COR-L47 (cell line): ENCODE measurements at regions not wholly inside any gene's neighbourhood (a gene's known extent, or its start where the extent isn't known, plus 50 kb on each side); places are given as distances from the start of the nearest gene placed in this dataset.
A peak's percentile ranks its signal among the peaks of the same experiment; 100 is the strongest.

Experiments used
- DNase-seq: peaks from one replicate; lab custom pipeline; 2025; lab: John Stamatoyannopoulos, UW

DNA sequence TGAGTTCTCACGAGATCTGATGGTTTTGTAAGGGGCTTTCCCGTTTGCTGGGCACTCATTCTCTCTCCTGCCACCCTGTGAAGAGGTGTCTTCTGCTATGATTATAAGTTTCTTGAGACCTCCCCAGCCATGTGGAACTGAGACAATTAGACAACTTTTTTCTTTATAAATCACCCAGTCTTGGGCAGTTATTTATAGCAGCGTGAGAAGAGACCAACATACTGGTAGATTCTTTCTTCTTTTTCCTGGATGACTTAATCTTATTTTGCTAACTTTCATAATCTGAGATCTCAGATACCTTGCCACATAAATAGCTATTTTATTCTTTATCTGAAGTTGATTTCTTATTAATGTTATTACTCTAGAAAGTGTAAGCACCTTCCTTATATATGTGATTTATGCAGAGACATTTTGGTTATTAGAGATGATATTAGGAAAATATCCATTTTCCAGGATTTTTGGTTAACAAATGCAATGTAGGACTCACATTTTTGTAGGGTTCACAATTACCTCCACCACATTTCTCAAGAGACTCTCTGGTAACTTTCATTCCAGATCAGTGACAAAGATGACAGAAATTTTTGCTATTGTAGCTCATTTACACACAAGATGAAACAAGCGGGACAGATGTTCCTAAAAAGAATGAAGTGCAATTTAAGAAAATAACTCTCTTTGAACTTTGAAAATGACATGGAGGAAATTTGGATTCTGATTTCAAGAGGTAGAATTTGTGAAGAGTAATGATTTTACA, 97.9 kb upstream of the RND3 start:
- no peak for DNase-seq

DNA sequence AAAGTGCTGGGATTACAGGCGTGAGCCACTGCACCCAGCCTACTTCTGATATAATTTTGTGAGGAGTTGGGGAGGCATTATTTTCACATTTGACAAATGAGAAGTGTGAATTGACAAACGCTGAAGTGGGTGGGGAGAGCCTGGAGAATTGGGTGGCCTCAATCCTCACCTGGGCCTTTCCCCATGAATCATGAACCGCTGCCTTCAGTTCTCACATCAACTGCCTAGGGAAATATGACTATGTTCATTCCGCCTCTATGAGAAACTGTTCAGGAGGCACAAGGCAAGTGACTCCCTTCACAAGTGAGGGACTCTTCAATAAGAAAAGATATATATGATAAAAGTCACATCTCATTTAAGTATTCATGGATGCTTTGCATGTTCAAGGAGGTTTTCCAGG, 96.6 kb upstream of the RND3 start:
- no peak for DNase-seq

DNA sequence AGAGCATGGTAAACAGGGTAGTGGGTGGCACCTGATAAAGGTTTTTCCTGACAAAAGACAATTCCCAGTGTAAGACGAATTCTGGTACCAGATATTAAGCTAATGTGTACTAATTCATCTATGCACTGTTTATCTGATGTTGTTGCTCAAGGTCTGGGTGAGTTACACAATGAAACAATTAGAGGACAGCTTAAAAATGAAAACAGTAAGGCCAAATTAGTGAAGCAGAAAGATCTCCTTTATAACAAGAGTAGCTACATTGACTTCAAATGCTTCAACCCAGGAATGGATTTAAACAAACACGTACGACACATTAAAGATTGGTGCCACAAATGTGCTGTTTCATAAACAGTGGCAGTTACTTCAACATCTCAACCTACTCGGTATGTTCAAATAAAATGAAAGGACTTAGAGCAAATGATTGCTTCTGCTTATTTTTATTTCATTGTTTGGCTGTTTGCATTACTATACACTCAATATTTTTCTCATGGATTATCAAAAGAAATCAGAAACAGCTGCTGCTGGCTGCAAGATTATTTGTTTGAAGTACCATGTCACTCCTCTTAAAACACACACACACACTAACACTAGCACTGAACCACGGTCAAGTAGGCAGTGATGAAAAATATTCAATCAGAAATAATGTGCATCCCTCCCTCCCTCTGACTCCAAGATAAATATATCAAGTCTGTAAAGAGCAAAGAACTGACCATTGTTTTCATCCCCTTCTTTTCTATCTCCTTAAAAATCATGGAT, 94.4 kb upstream of the RND3 start:
- no peak for DNase-seq

DNA sequence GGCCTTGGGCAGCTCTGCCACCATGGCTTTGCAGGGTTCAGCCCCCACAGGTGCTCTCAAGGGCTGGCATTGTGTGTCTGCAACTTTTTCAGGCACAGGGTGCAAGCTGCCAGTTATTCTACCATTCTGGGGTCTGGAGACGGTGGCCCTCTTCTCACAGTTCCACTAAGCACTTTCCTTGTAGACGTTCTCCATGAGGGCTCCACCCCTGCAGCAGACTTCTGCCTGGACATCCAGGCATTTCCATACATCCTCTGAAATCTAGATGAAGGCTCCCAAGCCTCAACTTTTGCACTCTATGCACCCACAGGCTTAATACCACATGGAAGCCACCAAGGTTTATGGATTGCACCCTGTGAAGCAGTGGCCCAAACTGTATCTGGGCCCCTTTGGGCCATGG, 91.0 kb upstream of the RND3 start:
- no peak for DNase-seq

DNA sequence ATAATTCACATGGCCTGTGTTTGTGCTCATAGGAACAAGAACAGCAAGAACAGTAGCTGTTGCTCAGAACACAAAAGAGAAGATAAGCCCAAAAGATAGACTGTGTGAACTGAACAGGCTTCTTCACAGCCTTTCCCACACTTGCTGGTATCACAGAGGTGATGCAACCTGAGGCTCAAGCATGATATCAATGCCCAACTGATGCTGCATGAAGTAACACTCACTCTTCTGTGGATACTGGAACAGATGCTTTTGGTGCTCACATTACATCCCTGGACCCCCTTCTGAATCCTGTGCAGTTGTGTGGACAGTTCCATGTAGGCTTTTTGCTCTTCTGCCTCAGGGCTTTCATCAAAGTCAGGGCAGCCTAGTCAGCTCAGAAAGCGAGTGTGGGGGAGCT, 88.4 kb upstream of the RND3 start:
- no peak for DNase-seq

DNA sequence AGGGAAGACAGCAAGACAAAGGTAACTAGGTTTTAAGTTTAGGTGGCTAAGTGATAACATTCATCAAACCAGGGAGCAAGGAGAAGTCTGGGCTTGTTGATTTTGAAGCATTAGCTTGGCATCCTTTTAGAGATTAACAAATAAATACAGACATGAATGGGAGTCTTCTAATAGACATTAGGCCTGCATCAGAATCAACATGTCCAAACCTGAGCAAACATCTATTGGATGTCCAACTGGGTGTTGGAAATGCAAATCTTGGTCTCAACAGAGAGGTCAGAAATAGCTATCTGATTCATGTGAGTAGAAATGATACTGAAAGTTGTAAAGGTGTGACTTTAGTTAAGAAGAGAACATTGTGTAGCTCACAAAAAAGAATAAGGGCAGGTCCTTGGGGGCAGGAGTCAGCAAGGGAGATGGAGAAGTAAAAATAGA, 85.5 kb upstream of the RND3 start:
- DNase-seq, result no peak

DNA sequence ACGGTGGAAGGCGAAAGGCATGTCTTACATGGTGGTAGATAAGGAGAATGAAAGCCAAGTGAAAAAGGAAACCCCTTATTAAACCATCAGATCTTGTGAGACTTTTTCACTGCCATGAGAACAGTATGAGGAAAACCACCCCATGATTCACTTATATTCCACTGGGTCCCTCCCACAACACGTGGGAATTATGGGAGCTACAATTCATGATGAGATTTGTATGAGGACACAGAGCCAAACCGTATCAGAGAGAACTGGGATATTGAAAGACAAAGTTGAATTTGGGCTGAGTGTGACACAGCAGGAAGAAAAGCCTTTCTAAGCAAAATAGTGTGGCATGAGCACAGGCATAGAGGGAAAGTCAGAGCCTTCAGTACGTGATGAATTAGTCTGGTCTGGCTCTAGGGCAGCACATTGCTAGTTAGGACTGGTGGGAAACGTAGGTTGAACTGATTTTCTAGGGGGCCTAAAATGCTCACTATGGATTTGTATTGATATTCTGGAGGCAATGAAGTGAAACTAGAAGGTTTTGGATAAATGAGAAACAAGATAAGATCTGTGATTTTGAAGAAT, 84.8 kb upstream of the RND3 start:
- no peak for DNase-seq

DNA sequence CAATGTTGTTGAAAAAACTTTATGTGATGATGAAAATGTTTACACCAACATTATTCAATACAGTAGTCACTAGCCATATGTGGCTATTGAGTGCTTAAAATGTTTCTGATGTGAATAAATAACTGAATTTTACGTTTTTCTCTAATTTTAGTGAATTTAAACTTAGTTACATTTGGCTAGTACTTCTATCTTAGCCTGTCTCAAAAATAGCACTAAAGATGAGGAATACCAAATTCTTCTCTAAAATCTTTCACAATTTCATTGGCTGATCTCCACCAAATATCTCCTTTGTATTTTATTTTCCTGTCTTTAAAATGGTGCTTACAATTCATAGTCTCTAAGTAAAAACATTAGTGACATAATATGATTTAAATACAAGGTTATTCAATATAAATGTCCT, 83.7 kb upstream of the RND3 start:
- DNase-seq, result no peak

DNA sequence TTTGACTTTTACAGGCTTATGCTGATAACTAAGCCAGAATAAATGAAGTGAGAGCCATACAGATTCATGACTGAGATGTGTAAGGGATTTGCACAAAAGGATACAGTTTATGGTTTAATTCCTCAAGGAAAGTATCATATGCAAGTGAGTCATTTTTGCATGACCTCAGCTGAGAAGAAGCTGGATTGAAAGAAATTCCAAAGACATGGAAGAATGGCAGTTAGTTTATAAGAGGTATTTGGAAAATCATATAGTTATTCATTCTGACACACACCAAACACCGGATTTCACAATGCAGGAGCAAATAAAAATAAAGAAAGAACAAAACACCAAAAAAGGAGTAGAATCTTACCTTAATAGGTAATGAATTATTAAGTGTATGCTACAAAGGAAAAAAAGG, 83.2 kb upstream of the RND3 start:
- no peak for DNase-seq

DNA sequence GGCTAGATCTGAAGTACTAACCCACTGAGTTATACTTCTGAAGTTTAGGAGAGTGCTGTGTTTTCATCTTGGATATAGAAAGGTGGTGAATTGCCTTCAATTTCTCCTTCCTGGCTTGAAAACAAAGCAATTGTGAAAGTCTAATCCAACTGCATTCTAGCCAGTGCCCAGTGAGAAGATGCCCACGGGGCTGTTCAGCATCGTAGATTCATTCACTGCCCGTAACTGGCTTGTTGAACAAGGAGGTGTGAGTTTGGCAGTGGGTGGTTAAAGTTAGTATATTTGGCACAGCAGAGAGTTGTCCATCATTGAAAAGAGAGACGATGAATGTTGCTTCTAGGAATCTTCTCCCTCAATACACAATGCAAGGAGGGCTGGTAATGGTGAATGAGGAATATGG, 82.3 kb upstream of the RND3 start:
- DNase-seq, result no peak

DNA sequence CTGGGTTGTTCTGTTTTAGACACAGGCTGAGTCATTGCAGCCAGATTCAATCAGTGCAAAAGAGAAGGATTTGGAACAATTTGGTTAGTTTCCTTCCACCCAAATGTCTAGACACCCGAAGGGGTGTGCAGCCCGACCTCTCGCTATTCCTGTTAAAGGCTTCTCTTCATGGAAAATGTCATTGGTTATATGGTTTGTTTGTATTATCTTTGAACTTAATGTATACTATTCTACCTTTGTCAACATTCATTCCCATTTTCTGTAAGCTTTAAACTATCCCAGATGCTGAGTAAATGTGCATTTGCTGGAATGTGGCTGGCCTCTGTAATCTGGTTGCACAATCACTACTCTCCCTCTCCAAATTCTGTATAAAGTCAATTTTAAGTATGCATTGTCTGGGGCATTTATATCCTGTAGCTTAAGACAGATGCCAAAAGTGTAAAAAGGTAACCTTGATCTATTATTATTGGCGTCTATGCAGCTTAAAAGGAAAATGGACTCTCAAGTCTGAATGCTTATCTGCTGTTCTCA, 80.4 kb upstream of the RND3 start:
- DNase-seq, result no peak

DNA sequence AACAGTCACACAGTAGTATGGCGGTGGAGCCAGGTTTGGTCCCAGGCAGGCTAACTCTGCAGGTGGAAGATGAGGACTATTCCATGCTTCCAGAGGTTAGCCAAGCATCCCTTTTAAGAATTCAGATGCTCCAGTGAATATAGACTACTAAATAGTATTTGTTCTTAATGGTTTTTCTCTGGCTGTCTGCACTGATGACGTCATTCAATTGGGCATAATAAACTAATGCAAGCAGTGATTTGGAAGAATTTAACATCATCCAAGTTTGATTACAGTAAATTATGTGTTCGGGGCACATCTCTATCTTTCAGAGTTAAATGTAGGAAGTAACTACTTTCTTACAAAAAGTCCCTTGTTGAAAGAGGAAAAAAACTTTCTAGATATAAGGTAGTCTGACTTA, 78.8 kb upstream of the RND3 start:
- DNase-seq, result no peak

DNA sequence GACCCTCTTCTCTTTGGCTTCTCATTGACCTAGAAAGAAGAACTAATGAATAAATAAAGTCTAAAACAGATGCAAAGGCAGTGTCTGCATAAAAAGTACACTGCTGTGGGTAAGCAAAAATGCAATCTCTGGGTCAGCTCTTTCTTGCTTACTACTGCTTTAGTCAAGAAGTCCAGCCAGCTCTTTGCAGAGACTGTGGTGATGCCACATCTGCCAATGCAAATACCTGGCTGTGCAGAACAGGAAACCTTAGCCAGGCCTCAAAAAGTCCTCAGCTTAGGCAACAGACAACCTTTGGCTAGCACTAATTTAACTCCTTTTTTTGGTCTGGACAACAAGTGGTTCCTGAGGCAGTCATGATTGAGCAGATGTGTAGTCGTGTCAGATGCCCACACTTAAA, 73.6 kb upstream of the RND3 start:
- no peak for DNase-seq

DNA sequence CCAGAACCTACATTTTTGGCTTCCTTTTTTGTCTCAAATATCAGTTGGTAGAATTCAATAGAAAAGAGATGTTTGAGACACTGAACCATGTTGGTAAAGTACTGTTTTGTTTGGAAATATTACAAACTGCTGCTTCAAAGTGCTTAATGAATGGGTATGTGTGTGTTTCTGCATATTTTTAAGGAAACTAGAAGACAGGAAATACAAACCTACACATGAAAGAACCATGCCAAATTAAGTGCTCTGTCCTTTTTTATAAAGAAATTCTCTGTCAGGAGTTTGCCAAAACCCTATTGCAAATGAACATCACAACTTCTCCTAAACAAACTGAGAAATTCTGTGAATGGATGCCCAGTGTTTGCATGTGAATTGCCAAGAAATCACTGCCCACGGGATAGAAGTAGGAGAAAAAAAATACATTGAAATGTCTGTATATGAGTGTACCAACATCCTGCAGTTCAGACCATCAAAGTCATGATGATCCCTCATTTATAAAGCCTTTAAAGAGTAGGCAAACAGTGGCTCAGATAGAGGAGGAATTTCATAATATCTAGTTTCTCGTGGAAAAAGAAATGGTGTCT, 69.6 kb upstream of the RND3 start:
- DNase-seq, result no peak

DNA sequence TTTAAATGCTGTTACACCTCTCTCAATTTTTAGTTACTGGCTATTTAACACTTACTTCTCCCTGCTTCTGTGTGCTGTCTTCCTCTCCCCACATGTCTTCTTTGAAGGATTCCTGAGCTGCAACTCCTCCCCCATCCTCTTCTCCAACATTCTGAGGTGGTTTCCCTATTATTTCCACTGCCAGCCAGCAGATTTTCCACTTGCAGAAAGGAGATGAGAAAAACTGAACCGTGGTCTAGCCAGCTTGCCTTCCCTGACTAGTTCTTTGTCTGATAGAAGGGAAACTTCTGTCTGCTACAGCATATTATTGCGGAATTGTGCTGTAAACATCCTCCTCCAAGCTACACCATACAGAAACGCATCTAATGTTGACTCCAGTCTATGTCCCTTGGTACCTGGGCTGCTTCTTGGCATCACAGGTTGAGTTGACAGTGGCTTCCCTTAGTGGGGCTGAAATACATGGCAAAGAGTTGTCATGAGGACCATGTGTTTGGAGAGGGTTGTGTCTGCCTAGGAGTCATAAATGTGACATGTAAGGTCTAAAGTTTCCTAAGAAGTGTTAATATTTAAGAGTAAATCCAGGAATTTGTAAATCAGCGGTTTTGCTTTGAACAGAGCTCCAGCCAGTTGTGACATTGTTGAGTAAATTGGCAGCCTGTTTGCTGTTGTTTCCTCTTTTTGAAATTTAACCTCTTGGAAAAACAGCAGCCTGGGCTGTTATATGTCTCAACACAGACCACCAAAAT, 68.3 kb upstream of the RND3 start:
- no peak for DNase-seq

DNA sequence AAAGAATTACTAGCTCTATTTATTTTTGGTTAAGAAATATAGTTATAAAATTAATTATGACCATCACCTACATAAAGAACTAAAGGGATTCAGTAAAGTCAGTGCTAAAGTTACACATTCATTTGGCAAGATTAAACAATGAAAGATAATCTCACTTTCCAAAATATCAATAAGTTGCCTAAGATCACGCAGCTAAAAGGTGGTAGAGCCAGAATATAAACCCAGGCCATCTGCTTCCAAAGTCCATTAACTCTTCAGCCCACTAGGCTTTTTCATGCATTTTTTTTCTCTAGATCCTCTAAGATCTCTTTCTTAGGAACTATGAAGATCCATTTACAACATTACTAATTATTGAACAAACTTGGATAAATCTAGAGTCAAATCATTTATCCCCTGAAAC, 66.6 kb upstream of the RND3 start:
- no peak for DNase-seq

DNA sequence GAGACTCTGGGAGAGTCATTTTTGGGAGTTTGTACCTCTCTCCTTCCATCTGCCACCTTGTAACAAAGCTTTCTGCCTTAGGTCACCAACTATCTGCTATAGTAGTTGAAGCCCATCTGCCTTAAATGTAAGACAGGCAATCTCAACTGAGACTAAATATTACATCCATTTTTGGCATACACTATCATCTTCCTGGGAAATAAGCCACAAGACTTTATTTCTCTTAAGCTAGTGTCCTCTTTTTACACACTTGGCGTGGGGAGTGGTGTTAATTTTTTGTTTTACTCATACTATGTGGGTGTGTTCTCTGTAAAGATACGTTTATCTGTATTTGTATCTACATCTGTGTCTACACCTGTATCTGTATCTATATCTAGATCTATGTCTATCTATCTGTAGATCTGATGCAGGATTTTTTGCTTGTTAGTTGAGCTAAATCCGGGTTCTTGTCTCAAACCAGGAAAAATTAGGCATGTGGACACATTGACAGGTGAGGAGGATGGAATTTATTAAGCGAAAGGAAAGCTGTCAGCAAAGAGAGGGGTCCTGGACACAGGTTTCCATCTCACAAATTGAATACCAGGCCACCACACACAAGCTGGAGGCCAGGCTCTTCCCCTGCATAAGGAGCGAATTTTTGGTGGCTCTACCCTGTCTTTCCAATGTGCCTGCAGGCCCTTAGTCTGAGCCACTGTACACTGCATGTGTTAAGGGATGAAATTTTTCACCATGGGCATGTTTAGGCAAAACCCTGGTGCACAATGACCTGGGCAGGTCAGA, 64.8 kb upstream of the RND3 start:
- no peak for DNase-seq

DNA sequence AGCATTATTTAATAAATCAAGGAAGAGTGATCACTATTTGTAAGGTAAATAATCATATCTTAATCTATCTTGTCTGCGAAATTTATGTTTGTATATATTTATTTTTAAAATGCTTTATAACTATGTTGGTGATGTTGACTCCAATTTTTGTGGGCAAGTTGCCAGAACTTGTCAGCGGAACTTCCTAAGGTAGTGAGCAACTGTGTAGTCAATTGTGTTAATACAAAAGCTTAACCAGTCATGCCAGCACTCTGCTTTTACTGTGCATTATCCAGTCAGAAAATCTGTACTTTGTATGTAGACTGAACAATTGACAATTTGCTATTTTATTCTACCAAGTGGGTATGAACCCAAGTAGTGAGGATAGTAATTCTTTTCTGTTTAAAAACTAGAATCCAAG, 61.9 kb upstream of the RND3 start:
- peak; percentile 55 for DNase-seq

DNA sequence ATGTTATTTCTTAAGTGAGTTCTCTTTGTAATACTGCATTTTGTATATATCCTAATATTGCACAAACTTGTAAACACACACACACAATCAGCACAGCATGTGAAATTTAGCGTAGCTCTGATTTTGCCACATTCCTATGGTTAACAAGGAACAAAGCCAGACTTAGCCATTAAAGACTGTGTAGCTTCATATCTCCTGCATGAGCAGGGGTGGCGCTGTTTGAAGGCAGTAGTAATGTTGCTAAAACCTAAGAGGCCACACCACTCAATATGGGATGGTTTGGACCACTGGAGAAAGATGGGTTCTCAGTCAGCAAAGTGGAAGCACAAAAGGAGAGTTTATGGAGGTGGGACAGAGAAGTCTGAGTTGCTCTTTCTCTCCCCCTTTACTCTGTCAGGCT, 61.1 kb upstream of the RND3 start:
- DNase-seq, result peak; percentile 35

DNA sequence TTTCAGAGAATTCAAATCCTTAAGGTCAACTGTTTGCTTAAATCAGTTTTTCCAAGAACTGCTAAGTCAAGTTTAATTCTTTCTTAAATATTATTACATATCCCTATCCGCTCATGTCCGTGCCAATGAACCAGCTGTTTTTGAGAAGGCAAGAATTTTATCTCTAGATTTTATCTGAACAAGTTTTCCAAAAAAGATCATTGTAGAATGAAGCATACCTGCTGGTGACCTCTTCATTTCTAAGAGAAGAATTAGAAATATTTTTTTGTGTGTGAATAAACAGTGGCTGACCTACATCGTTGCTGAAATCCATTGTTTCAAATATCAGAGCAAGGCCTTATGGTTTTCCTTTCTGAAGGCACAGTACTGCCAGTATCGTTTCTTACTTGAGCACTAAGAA, 58.4 kb upstream of the RND3 start:
- no peak for DNase-seq

DNA sequence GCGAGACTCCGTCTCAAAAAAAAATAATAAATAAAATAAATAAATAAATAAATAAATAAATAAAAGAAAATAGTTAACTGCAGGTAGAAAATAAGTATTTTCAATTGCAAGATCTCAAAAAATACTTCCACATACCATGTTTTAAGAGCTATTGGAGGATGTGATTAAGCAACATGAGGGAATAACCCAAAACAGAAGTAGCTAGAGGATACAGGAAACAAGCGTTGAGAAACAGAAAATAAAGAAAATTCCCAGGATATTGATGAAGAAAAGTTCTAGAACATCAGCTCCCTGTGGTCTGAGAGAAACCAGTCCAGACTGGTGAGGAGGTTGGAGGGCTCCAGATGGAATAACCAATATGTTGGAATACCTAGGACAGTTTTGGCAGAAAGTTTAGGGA, 57.3 kb upstream of the RND3 start:
- no peak for DNase-seq
